SJCRH30 (cell line): ENCODE measurements at regions not wholly inside any gene's neighbourhood (a gene's known extent, or its start where the extent isn't known, plus 50 kb on each side); places are given as distances from the start of the nearest gene placed in this dataset.
"Not testable (repeated sequence)": the region's sequence is repeated elsewhere in the genome, so short reads cannot be mapped to it uniquely, and the experiment has no call there.

ENCODE experiments used
- DNase-seq, 2 experiments: peaks; one replicate each; pipeline ENCODE4 v3.0.0-alpha.2; 2015 to 2020
- H3K27ac ChIP-seq: fragments of 250-450 bp; sonication (Bioruptor Pico); 2 replicates; pipeline ENCODE4 v1.5.1; 2020; ENCODE audit warnings: mild to moderate bottlenecking, moderate library complexity
- H3K27me3 ChIP-seq: fragments of 250-450 bp; sonication (Bioruptor Pico); 2 replicates; pipeline ENCODE4 v1.5.1; 2020; ENCODE audit warnings: mild to moderate bottlenecking, moderate library complexity
- H3K36me3 ChIP-seq: fragments of 250-450 bp; sonication (Bioruptor Pico); 2 replicates; pipeline ENCODE4 v1.5.1; 2020; ENCODE audit warnings: mild to moderate bottlenecking, moderate library complexity
- H3K4me1 ChIP-seq: fragments of 250-450 bp; sonication (Bioruptor Pico); 2 replicates; pipeline ENCODE4 v1.5.1; 2020; ENCODE audit warnings: mild to moderate bottlenecking, moderate library complexity
- H3K4me3 ChIP-seq: fragments of 250-450 bp; sonication (Bioruptor Pico); 2 replicates; pipeline ENCODE4 v1.5.1; 2020; ENCODE audit warnings: mild to moderate bottlenecking, moderate library complexity
- H3K9me3 ChIP-seq: fragments of 250-450 bp; sonication (Bioruptor Pico); replicated peaks from 2 replicates; pipeline ENCODE4 v1.5.1; 2020; ENCODE audit warnings: mild to moderate bottlenecking, moderate library complexity

GRCh38 chr3:103803787-103804186 is 1369.0 kb downstream of the ZPLD1 start:
- Histone ChIP-seq H3K9me3 (no peaks in the 10 kb centered on the region), H3K36me3 (no peaks in the 10 kb centered on the region), H3K27me3 (no peaks in the 10 kb centered on the region), H3K27ac (no peak overlapping the region), H3K4me1 (no peaks in the 10 kb centered on the region), H3K4me3 (no peak overlapping the region)
- no peak for DNase-seq

- H3K27me3 ChIP-seq = no peaks in the 10 kb centered on the region
- no peak overlapping the region for H3K27ac ChIP-seq
- no peaks in the 10 kb centered on the region for H3K4me1 ChIP-seq
- H3K36me3 ChIP-seq = no peaks in the 10 kb centered on the region
- H3K4me3 ChIP-seq = no peak overlapping the region
- no peaks in the 10 kb centered on the region for H3K9me3 ChIP-seq
- DNase-seq = no peak
Measured at GRCh38 chr3:103810167-103810566, 1375.4 kb downstream of the ZPLD1 start.

GRCh38 chr3:103813955-103814354 is 1379.1 kb downstream of the ZPLD1 start:
- no peaks in the 10 kb centered on the region for H3K4me1 ChIP-seq
- H3K27me3 ChIP-seq = no peaks in the 10 kb centered on the region
- no peaks in the 10 kb centered on the region for H3K36me3 ChIP-seq
- H3K9me3 ChIP-seq = no peaks in the 10 kb centered on the region
- H3K4me3 ChIP-seq = no peak overlapping the region
- H3K27ac ChIP-seq = no peak overlapping the region
- DNase-seq = no peak

GRCh38 chr3:103818398-103818797 is 1383.6 kb downstream of the ZPLD1 start:
- no peaks in the 10 kb centered on the region for H3K4me1 ChIP-seq
- H3K36me3 ChIP-seq = no peaks in the 10 kb centered on the region
- H3K4me3 ChIP-seq = no peak overlapping the region
- H3K9me3 ChIP-seq = no peaks in the 10 kb centered on the region
- no peaks in the 10 kb centered on the region for H3K27me3 ChIP-seq
- no peak overlapping the region for H3K27ac ChIP-seq
- no peak for DNase-seq

GRCh38 chr3:103818800-103819199 is 1384.0 kb downstream of the ZPLD1 start:
- H3K9me3 ChIP-seq = no peaks in the 10 kb centered on the region
- no peaks in the 10 kb centered on the region for H3K4me1 ChIP-seq
- H3K27ac ChIP-seq = no peak overlapping the region

GRCh38 chr3:103825586-103825985 is 1390.8 kb downstream of the ZPLD1 start:
- no peak for DNase-seq
- Histone ChIP-seq H3K27ac (no peak overlapping the region), H3K27me3 (no peaks in the 10 kb centered on the region), H3K9me3 (no peaks in the 10 kb centered on the region), H3K36me3 (no peaks in the 10 kb centered on the region), H3K4me3 (no peak overlapping the region), H3K4me1 (no peaks in the 10 kb centered on the region)

More at GRCh38 chr3:103818800-103819199, 1384.0 kb downstream of the ZPLD1 start:
- Histone ChIP-seq H3K36me3 (no peaks in the 10 kb centered on the region), H3K27me3 (no peaks in the 10 kb centered on the region), H3K4me3 (no peak overlapping the region)
- no peak for DNase-seq

GRCh38 chr3:103829723-103830326 is 1395.0 kb downstream of the ZPLD1 start:
- H3K4me3 ChIP-seq = no peak overlapping the region
- DNase-seq = no peak
- H3K27ac ChIP-seq = no peak overlapping the region
- H3K36me3 ChIP-seq = no peaks in the 10 kb centered on the region
- no peaks in the 10 kb centered on the region for H3K9me3 ChIP-seq
- no peaks in the 10 kb centered on the region for H3K4me1 ChIP-seq
- no peaks in the 10 kb centered on the region for H3K27me3 ChIP-seq

GRCh38 chr3:103847081-103848062 is 1412.6 kb downstream of the ZPLD1 start:
- no peaks in the 10 kb centered on the region for H3K4me1 ChIP-seq
- no peaks in the 10 kb centered on the region for H3K9me3 ChIP-seq
- H3K36me3 ChIP-seq = no peaks in the 10 kb centered on the region
- H3K27ac ChIP-seq = no peak overlapping the region
- no peak for DNase-seq
- H3K4me3 ChIP-seq = no peak overlapping the region
- H3K27me3 ChIP-seq = no peaks in the 10 kb centered on the region

GRCh38 chr3:103851793-103852192 is 1417.0 kb downstream of the ZPLD1 start:
- Histone ChIP-seq H3K27ac (no peak overlapping the region), H3K4me3 (no peak overlapping the region), H3K36me3 (no peaks in the 10 kb centered on the region), H3K4me1 (no peaks in the 10 kb centered on the region), H3K9me3 (no peaks in the 10 kb centered on the region), H3K27me3 (no peaks in the 10 kb centered on the region)
- no peak for DNase-seq

GRCh38 chr3:103862415-103862814 is 1427.6 kb downstream of the ZPLD1 start:
- DNase-seq = no peak
- Histone ChIP-seq H3K27ac (no peak overlapping the region), H3K36me3 (no peaks in the 10 kb centered on the region), H3K4me1 (no peaks in the 10 kb centered on the region), H3K4me3 (no peak overlapping the region), H3K27me3 (no peaks in the 10 kb centered on the region), H3K9me3 (no peaks in the 10 kb centered on the region)

- no peak for DNase-seq
- Histone ChIP-seq H3K36me3 (no peaks in the 10 kb centered on the region), H3K9me3 (no peaks in the 10 kb centered on the region), H3K4me1 (no peaks in the 10 kb centered on the region), H3K27me3 (no peaks in the 10 kb centered on the region), H3K27ac (no peak overlapping the region), H3K4me3 (no peak overlapping the region)
Measured at GRCh38 chr3:103863381-103863780, 1428.6 kb downstream of the ZPLD1 start.

GRCh38 chr3:103866113-103866512 is 1431.3 kb downstream of the ZPLD1 start:
- no peak overlapping the region for H3K27ac ChIP-seq
- no peaks in the 10 kb centered on the region for H3K36me3 ChIP-seq
- H3K9me3 ChIP-seq = no peaks in the 10 kb centered on the region
- no peaks in the 10 kb centered on the region for H3K4me1 ChIP-seq
- no peaks in the 10 kb centered on the region for H3K27me3 ChIP-seq
- no peak overlapping the region for H3K4me3 ChIP-seq
- DNase-seq = no peak

- Histone ChIP-seq H3K4me3 (no peak overlapping the region), H3K27me3 (no peaks in the 10 kb centered on the region), H3K9me3 (no peaks in the 10 kb centered on the region), H3K27ac (no peak overlapping the region), H3K36me3 (no peaks in the 10 kb centered on the region), H3K4me1 (no peaks in the 10 kb centered on the region)
- DNase-seq = no peak
Measured at GRCh38 chr3:103873021-103873420, 1438.2 kb downstream of the ZPLD1 start.

- Histone ChIP-seq H3K27ac (no peak overlapping the region), H3K27me3 (no peaks in the 10 kb centered on the region), H3K4me1 (no peaks in the 10 kb centered on the region), H3K9me3 (no peaks in the 10 kb centered on the region), H3K36me3 (no peaks in the 10 kb centered on the region), H3K4me3 (no peak overlapping the region)
- no peak for DNase-seq
Measured at GRCh38 chr3:103873897-103874545, 1439.2 kb downstream of the ZPLD1 start.

GRCh38 chr3:103881809-103882208 is 1447.0 kb downstream of the ZPLD1 start:
- not testable (repeated sequence) for H3K36me3 ChIP-seq, H3K27ac ChIP-seq, H3K9me3 ChIP-seq, H3K4me1 ChIP-seq, H3K4me3 ChIP-seq, H3K27me3 ChIP-seq, DNase-seq
